ENCODE measurements at regions not wholly inside any gene's neighbourhood (a gene's known extent, or its start where the extent isn't known, plus 50 kb on each side); places are given as distances from the start of the nearest gene placed in this dataset.
"Not testable (repeated sequence)": the region's sequence is repeated elsewhere in the genome, so short reads cannot be mapped to it uniquely, and the experiment has no call there.

- Histone ChIP-seq H3K27ac (no peak overlapping the region), H3K27me3 (ENCODE audit: insufficient read depth, low read depth, severe bottlenecking) (no peaks in the 10 kb centered on the region), H3K36me3 (no peaks in the 10 kb centered on the region), H3K9me3 (ENCODE audit: severe bottlenecking) (no peaks in the 10 kb centered on the region), H3K4me3 (ENCODE audit: low read depth, low read length) (no peak overlapping the region)
- no peak for DNase-seq
- TF ChIP-seq, protein P1, sequence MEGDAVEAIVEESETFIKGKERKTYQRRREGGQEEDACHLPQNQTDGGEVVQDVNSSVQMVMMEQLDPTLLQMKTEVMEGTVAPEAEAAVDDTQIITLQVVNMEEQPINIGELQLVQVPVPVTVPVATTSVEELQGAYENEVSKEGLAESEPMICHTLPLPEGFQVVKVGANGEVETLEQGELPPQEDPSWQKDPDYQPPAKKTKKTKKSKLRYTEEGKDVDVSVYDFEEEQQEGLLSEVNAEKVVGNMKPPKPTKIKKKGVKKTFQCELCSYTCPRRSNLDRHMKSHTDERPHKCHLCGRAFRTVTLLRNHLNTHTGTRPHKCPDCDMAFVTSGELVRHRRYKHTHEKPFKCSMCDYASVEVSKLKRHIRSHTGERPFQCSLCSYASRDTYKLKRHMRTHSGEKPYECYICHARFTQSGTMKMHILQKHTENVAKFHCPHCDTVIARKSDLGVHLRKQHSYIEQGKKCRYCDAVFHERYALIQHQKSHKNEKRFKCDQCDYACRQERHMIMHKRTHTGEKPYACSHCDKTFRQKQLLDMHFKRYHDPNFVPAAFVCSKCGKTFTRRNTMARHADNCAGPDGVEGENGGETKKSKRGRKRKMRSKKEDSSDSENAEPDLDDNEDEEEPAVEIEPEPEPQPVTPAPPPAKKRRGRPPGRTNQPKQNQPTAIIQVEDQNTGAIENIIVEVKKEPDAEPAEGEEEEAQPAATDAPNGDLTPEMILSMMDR (IDR thresholded peaks at IDR 0.05; ENCODE audit: low read depth, low read length), result no peak
These were observed 265.4 kb upstream of the RAB4A start for GRCh38 chr1:229005556-229005955.

GRCh38 chr1:229006121-229006870, 264.6 kb upstream of the RAB4A start:
- H3K4me3 ChIP-seq (ENCODE audit: low read depth, low read length), result no peak overlapping the region
- H3K27ac ChIP-seq, result no peak overlapping the region
- no peaks in the 10 kb centered on the region for H3K9me3 ChIP-seq (ENCODE audit: severe bottlenecking)
- no peaks in the 10 kb centered on the region for H3K36me3 ChIP-seq
- H3K27me3 ChIP-seq (ENCODE audit: insufficient read depth, low read depth, severe bottlenecking), result no peaks in the 10 kb centered on the region
- no peak for DNase-seq
- TF ChIP-seq, protein P1 (IDR thresholded peaks at IDR 0.05; ENCODE audit: low read depth, low read length), result no peak

DNA sequence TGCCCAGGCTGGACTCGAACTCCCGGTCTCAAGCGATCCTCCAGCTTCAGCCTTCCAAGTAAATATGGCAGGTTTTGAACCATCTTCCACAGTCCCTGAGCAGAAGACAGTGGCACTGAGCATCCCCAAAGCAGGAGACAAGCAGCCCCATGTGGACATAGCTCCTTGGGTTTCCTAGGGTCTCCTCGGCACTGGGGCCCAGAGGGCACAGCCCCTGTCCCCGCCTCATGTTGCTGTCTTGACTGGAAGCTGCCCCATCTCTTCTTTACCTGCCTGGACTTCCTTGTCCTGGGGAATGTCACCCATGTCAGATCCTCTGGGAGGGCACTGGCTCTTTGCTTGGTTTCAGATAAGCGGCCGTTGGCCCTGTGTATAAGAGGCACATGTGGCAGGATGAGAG, 263.7 kb upstream of the RAB4A start:
- Histone ChIP-seq H3K4me3 (ENCODE audit: low read depth, low read length) (no peak overlapping the region), H3K9me3 (ENCODE audit: severe bottlenecking) (no peaks in the 10 kb centered on the region), H3K27me3 (ENCODE audit: insufficient read depth, low read depth, severe bottlenecking) (no peaks in the 10 kb centered on the region), H3K27ac (no peak overlapping the region), H3K36me3 (no peaks in the 10 kb centered on the region)
- no peak for DNase-seq
- TF ChIP-seq, protein P1 (IDR thresholded peaks at IDR 0.05; ENCODE audit: low read depth, low read length), result no peak

- TF ChIP-seq, protein P1 (IDR thresholded peaks at IDR 0.05; ENCODE audit: low read depth, low read length), result no peak
- no peak overlapping the region for H3K27ac ChIP-seq
- DNase-seq, result no peak
- no peaks in the 10 kb centered on the region for H3K27me3 ChIP-seq (ENCODE audit: insufficient read depth, low read depth, severe bottlenecking)
- no peaks in the 10 kb centered on the region for H3K9me3 ChIP-seq (ENCODE audit: severe bottlenecking)
- no peak overlapping the region for H3K4me3 ChIP-seq (ENCODE audit: low read depth, low read length)
- H3K36me3 ChIP-seq, result no peaks in the 10 kb centered on the region
These were observed 263.2 kb upstream of the RAB4A start for GRCh38 chr1:229007701-229008100.

- H3K36me3 ChIP-seq; H3K4me3 ChIP-seq (ENCODE audit: low read depth, low read length); H3K27me3 ChIP-seq (ENCODE audit: insufficient read depth, low read depth, severe bottlenecking); H3K9me3 ChIP-seq (ENCODE audit: severe bottlenecking); H3K27ac ChIP-seq; DNase-seq: not testable (repeated sequence)
These were observed 262.6 kb upstream of the RAB4A start for GRCh38 chr1:229008347-229008746.

DNA sequence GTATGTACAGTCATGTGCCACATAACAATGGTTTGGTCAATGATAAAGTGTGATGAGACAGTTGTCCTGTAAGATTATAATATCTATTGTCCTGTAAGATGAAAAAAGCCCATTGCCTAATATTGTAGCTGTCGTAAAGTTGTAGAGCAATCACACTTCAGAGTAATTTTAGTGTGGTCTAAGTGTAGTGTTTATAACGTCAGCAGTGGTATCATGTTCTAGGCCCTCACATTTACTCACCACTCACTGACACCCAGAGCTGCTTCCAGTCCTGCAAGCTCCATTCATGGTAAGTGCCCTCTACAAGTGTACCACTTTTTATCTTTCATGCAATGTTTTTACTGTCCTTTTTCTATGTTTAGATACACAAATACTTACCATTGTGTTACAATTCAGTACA, 259.9 kb upstream of the RAB4A start:
- Histone ChIP-seq H3K4me3 (ENCODE audit: low read depth, low read length) (no peak overlapping the region), H3K36me3 (no peaks in the 10 kb centered on the region), H3K27ac (no peak overlapping the region), H3K9me3 (ENCODE audit: severe bottlenecking) (no peaks in the 10 kb centered on the region), H3K27me3 (ENCODE audit: insufficient read depth, low read depth, severe bottlenecking) (no peaks in the 10 kb centered on the region)
- TF ChIP-seq, protein P1 (IDR thresholded peaks at IDR 0.05; ENCODE audit: low read depth, low read length), result no peak
- DNase-seq, result no peak
